Activated CD4-positive, alpha-beta T cell treated with anti-CD3 and anti-CD28 coated beads, Interleukin-2, amount 10 ng/mL, durations not matched to agents 24 days and 14 days (primary cell): ENCODE measurements at regions not wholly inside any gene's neighbourhood (a gene's known extent, or its start where the extent isn't known, plus 50 kb on each side); places are given as distances from the start of the nearest gene placed in this dataset.

Source experiments
- DNase-seq: peaks from one replicate; pipeline ENCODE4 v3.0.0; 2022
- H3K27ac Mint-ChIP-seq: one replicate; pipeline ENCODE4 v1.8.0; 2022; ENCODE audit warnings: mild to moderate bottlenecking, mixed read lengths
- H3K27me3 Mint-ChIP-seq: one replicate; pipeline ENCODE4 v1.8.0; 2022; ENCODE audit warnings: mixed read lengths
- H3K36me3 Mint-ChIP-seq: one replicate; pipeline ENCODE4 v1.8.0; 2022; ENCODE audit warnings: low read depth, mild to moderate bottlenecking, mixed read lengths
- H3K4me1 Mint-ChIP-seq: one replicate; pipeline ENCODE4 v1.8.0; 2021; ENCODE audit warnings: mixed read lengths
- H3K4me3 Mint-ChIP-seq: one replicate; pipeline ENCODE4 v1.8.0; 2022; ENCODE audit warnings: mild to moderate bottlenecking, moderate library complexity, mixed read lengths
- H3K9me3 Mint-ChIP-seq: one replicate; pipeline ENCODE4 v1.8.0; 2021; ENCODE audit warnings: mixed read lengths
- intact Hi-C: fragments of 100-400 bp; cut with micrococcal nuclease; formaldehyde crosslinking; loops from one replicate; pipeline ENCODE4 v1.15.1; 2023

DNA sequence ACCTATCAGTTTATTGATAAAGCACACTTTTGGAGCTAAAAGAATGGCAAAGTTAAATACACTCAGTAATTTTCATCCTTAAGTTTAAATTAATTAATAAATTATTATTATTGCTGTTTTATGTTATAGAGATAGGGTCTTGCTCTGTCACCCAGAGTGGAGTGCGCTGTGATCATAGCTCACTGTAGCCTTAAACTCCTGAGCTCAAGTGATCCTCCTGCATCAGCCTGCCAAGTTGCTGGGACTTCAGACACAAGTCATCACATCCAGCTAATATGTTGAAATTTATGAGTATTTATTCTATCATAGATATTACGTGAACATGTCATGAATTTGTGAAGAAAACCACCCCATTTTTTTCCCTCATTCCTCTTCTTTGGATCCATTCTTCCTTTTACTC lies 64.2 kb downstream of the GJA1 start:
- DNase-seq, result no peak
- H3K4me3 Mint-ChIP-seq, result no peak overlapping the region
- no peak overlapping the region for H3K27ac Mint-ChIP-seq
- peaks cover 3% of the 10 kb centered on the region for H3K4me1 Mint-ChIP-seq
- H3K36me3 Mint-ChIP-seq, result no peaks in the 10 kb centered on the region
- intact Hi-C loops, result no loop called here
- H3K9me3 Mint-ChIP-seq, result no peaks in the 10 kb centered on the region
- H3K27me3 Mint-ChIP-seq, result no peaks in the 10 kb centered on the region

DNA sequence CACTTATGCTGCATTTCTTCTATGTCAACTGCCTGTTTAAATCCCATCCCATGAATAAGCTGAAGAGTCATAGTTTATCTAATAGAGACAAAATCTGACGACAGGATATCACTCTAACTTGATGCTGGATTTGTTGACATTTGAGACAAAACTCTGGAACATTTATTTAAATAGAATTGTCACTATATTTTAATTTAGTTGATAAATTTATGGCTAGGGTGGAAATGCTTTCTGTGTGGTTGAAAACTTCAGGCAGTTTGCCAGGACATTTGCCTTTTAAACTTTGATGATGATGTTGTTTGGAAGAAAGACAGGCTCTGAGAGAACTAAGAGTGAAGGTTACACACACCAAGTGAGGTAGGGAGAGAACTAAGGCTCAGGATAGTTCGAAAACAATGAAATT lies 68.1 kb downstream of the GJA1 start:
- H3K27ac Mint-ChIP-seq, result no peak overlapping the region
- no peaks in the 10 kb centered on the region for H3K27me3 Mint-ChIP-seq
- intact Hi-C loops, result no loop called here
- no peak overlapping the region for H3K4me3 Mint-ChIP-seq
- H3K36me3 Mint-ChIP-seq, result no peaks in the 10 kb centered on the region
- DNase-seq, result no peak
- peaks cover 3% of the 10 kb centered on the region for H3K4me1 Mint-ChIP-seq
- no peaks in the 10 kb centered on the region for H3K9me3 Mint-ChIP-seq

DNA sequence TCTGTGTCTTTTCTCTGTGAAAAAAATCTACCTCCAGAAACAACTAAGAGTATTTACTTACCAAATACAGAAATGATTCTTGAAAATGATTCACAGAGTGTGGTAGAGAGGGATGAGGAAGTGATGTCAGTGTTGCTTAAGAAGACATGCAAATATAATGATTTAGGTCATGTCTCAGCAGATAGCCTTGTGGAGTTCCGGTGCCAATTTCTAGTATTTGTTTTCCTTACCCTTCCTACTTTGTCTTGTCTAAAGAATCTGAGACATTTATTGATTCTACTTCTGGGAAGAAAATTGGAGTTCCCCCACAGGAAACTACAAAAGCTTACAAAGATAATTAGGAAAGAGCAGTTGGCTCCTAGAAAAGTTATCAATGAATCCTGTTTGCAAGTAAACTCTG lies 68.8 kb downstream of the GJA1 start:
- intact Hi-C loops, result no loop called here
- Mint-ChIP-seq H3K27ac (no peak overlapping the region), H3K4me1 (peaks cover 3% of the 10 kb centered on the region), H3K4me3 (no peak overlapping the region), H3K36me3 (no peaks in the 10 kb centered on the region), H3K9me3 (no peaks in the 10 kb centered on the region), H3K27me3 (no peaks in the 10 kb centered on the region)
- DNase-seq, result no peak

DNA sequence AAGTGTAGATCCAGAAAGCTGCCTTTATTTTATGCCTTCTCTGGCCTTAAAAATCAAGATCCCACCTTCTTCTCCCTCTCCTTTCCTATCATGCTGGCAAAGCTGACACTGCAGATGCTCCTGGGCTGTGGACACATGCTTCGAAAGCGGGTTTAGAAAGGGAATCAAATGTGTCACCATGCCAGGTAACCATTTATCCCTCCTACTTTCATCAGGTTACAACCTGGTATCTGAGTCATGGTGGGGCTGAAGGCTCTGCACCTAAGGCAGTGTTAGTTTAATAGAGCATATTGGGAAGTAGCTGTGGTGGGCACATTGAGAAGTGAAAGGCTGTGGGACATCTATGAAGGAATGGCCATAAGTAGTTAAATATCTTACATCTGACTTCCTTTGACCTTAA lies 69.8 kb downstream of the GJA1 start:
- H3K4me3 Mint-ChIP-seq, result no peak overlapping the region
- no peak for DNase-seq
- no peak overlapping the region for H3K27ac Mint-ChIP-seq
- H3K36me3 Mint-ChIP-seq, result no peaks in the 10 kb centered on the region
- no peaks in the 10 kb centered on the region for H3K9me3 Mint-ChIP-seq
- intact Hi-C loops, result no loop called here
- H3K4me1 Mint-ChIP-seq, result peaks cover 3% of the 10 kb centered on the region
- no peaks in the 10 kb centered on the region for H3K27me3 Mint-ChIP-seq

DNA sequence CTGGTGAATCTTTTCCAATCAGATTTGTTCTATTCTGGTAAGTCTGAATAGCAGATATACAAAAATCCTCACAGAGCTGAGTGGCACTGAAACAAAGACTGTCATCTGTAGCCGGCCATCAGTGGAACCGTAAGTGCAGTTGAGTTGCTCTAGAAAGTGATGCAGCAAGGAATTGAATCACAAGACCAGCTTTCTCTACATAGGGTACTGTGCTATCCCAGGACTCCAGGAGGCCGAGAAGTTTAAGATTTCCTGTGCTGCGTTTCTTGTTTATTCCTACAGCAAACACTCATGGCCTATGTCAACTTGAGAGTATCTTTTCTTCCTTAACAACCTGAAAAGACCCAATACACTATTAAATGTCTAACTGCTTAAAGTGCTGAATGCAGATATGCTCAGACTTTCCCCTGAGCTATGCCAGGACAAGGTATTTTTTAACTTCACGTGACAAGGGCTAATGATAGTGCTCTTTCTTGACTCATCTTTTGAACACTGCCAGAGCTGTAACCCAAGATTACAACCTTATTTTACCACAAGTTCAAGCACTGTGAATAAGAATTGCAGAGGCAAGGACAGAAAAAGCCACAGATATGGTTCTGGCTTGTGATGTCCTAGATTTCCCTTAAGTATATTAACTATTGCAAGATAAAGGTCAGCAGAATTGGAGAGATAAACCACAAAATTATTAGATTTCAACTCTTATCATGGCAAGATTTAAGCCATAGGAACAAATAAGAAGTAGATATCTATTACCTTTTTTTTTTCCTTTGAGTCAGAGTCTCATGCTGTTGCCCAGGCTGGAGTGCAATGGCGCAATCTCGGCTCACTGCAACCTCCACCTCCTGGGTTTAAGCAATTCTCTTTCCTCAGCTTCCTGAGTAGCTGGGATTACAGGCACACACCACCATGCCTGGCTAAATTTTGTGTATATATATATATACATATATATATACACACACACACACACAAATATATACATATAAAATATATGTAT lies 71.6 kb downstream of the GJA1 start:
- Mint-ChIP-seq H3K4me1 (peaks cover 3% of the 10 kb centered on the region), H3K36me3 (no peaks in the 10 kb centered on the region), H3K27ac (no peak overlapping the region), H3K4me3 (no peak overlapping the region), H3K9me3 (no peaks in the 10 kb centered on the region), H3K27me3 (no peaks in the 10 kb centered on the region)
- no peak for DNase-seq
- intact Hi-C loops, result no loop called here

DNA sequence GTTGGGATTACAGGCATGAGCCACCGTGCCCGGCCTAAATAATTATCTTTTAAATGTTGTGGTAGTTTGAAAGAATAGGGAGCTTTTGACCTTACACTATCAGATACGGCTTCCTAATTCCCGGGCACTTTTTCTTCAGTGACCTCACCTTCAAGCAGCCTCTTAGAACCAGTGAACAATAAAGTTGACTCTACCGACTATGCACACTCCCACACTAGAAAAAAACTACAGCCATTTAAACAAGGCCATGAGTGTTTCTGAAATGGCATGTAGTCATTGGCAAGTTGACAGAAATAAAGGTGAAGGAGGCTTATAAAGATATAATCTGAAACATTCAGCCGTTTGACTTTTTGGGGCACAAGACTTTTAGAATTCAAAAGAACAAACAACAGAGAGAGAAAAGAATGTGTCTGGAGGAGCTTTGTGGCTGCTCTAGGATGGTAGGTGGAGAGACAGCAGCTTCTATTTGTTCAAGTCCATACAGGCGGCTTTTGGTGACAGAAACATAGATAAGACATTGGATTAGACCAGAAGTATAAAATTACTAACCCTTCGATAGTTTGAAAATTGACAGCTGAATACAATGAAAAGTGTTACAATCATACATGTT lies 75.2 kb downstream of the GJA1 start:
- H3K27ac Mint-ChIP-seq, result no peak overlapping the region
- intact Hi-C loops, result no loop called here
- H3K4me3 Mint-ChIP-seq, result no peak overlapping the region
- no peaks in the 10 kb centered on the region for H3K9me3 Mint-ChIP-seq
- H3K36me3 Mint-ChIP-seq, result no peaks in the 10 kb centered on the region
- H3K4me1 Mint-ChIP-seq, result no peaks in the 10 kb centered on the region
- H3K27me3 Mint-ChIP-seq, result no peaks in the 10 kb centered on the region
- DNase-seq, result no peak

DNA sequence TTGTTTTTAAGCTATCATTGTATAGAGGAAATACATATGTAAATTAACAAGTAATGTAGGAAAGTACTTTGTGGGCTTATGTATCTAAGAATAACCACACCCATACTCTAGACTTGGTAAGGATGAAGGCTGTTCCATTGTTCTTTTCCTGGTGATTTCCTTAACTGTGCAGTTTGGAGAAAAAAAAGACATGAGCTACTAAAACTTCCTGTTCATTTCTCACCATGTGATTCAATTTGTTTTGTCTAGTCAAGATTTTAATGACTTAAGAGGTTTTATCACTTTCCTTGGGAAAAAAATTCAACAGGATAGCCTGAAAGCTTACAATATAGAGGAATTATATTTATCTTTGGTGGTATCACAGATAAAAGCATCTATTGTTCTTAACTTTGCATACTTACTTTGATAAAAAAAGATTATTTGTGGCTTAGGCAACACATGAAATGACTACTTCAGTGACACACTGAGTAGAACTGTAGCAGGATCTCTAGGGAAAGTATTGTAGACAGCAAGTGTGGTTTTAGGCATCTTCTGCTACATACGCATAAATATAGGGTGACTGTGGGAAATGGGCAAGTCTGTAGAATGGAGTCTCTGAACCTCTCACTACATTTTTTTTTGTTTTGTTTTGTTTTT lies 80.3 kb downstream of the GJA1 start:
- Mint-ChIP-seq H3K4me1 (no peaks in the 10 kb centered on the region), H3K27ac (no peak overlapping the region), H3K9me3 (no peaks in the 10 kb centered on the region), H3K4me3 (no peak overlapping the region), H3K36me3 (no peaks in the 10 kb centered on the region), H3K27me3 (no peaks in the 10 kb centered on the region)
- intact Hi-C loops, result no loop called here
- DNase-seq, result no peak

DNA sequence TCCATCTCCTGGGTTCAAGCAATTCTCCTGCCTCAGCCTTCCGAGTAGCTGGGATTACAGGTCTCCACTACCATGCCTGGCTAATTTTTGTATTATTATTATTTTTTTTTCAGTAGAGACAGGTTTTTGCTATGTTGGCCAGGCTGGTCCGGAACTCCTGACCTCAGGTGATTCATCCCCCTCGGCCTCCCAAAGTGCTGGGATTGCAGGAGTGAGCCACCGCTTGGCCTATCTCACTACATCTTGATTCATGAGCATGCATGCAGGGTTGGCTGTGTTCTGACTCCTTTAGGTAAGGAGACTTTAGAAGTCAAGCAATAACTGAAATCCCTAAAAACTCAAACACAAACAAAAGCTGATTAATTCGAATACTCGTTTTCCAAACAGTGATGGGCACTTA lies 80.9 kb downstream of the GJA1 start:
- H3K4me1 Mint-ChIP-seq, result no peaks in the 10 kb centered on the region
- H3K4me3 Mint-ChIP-seq, result no peak overlapping the region
- no peaks in the 10 kb centered on the region for H3K36me3 Mint-ChIP-seq
- no peaks in the 10 kb centered on the region for H3K9me3 Mint-ChIP-seq
- H3K27me3 Mint-ChIP-seq, result no peaks in the 10 kb centered on the region
- no peak overlapping the region for H3K27ac Mint-ChIP-seq
- DNase-seq, result no peak
- intact Hi-C loops, result no loop called here

DNA sequence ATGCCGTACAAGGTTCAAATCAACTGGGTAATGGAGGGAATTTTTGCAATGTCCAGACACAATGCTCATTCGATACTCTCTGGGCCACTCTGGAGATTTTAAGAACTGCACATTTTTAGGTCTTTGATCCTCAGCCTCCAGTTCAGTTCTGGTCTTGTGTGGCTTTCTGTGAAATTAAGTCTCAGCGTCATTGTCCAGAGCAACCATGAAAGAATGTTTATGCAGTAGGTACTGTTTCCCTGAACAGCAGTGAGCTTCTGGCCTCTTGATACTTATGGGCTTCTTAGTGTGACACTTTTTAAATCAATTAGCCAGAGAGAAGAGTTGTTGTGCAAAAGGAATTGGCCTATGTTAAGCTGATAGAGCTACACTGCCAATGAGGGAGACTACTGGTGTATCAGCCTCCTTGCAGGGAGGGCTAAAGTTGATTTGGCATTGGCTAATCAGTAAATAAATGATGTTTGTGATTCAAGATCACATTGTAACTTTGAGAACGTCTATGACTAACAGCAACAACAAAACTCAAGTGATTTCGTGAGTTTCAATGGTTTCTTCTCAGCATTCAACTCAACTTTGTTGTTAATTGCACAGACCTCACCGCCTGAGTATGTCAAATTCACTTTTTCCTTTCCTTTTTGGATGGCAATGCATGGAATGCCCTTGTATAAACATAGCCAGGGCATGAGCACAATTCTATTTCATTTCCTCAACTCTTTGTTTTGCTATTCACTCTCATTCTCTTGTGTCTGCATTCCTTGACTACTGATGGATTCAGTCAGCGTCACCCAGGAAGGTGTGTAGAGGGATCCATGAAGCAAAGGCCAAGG lies 85.1 kb downstream of the GJA1 start:
- intact Hi-C loops, result no loop called here
- Mint-ChIP-seq H3K27ac (no peak overlapping the region), H3K36me3 (no peaks in the 10 kb centered on the region), H3K4me1 (no peaks in the 10 kb centered on the region), H3K4me3 (no peak overlapping the region), H3K9me3 (no peaks in the 10 kb centered on the region), H3K27me3 (no peaks in the 10 kb centered on the region)
- DNase-seq, result no peak

DNA sequence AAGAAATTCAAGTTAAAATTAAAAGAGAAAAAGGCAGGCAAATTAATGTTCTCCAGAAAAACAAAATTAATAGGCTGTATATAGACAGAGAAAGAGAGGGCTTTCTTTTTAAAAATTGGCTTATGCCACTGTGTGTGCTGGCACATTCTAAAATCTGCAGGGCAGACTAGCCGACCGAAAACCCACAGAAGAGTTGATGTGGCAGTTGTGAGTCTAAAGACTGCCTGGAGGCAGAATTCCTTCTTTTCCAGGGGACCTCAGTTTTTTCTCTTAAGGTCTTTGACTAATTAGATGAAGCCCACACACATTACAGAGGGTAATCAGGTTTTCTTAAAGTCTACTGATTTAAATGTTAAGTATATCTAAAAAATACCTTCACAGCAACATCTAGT lies 85.7 kb downstream of the GJA1 start:
- Mint-ChIP-seq H3K27me3 (no peaks in the 10 kb centered on the region), H3K27ac (no peak overlapping the region), H3K36me3 (no peaks in the 10 kb centered on the region), H3K4me3 (no peak overlapping the region), H3K4me1 (no peaks in the 10 kb centered on the region), H3K9me3 (no peaks in the 10 kb centered on the region)
- intact Hi-C loops, result no loop called here
- no peak for DNase-seq

DNA sequence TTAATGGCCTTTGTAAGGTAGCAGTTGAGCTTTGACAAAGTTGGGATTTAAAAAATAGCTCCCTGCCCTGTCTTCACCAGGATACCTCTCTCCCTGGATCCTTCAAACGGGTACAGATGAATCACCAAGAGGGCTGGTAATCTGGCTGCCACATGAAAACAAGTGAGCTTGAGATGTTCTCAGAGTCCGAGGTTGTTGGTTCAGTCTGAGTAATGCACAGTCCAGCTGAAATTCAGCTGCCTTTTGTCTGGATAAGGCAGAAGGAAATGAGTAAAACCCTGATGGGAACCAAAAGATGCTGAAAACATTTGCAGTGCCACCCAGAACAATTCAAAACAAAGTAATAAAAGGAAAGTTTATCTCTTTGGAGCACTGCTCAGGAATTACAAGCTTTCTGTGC lies 86.8 kb downstream of the GJA1 start:
- H3K4me1 Mint-ChIP-seq, result no peaks in the 10 kb centered on the region
- H3K9me3 Mint-ChIP-seq, result no peaks in the 10 kb centered on the region
- no peak for DNase-seq
- no peaks in the 10 kb centered on the region for H3K36me3 Mint-ChIP-seq
- intact Hi-C loops, result no loop called here
- H3K27me3 Mint-ChIP-seq, result no peaks in the 10 kb centered on the region
- H3K27ac Mint-ChIP-seq, result no peak overlapping the region
- no peak overlapping the region for H3K4me3 Mint-ChIP-seq

DNA sequence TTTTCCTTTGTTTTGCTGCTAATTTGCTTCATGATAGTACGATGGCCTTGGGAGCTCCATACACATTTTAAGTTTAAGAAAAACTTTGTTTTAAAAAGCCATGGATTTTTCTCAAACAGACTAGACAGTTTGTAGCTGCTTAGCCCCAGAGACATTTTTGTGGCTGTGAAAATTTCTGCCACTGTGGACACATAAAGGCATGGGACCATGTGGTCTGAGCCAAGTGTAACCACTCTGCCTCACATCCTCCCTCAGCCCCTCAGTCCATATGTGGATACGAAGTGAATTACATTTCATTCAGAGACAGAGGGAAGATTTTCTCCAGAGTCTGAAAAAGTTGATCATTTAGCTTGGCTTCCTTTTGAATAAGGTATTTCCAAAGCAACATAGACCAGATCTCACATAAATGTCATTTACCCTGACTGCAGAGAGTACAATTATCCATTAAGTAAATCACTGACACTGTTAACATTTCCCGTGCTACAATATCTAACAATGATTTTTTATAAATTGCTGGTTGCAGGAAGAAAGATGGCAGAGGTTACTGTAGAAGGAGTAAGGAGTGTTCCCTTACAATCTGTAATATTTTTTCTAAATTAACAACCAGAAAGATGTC lies 87.4 kb downstream of the GJA1 start:
- no peaks in the 10 kb centered on the region for H3K36me3 Mint-ChIP-seq
- DNase-seq, result no peak

DNA sequence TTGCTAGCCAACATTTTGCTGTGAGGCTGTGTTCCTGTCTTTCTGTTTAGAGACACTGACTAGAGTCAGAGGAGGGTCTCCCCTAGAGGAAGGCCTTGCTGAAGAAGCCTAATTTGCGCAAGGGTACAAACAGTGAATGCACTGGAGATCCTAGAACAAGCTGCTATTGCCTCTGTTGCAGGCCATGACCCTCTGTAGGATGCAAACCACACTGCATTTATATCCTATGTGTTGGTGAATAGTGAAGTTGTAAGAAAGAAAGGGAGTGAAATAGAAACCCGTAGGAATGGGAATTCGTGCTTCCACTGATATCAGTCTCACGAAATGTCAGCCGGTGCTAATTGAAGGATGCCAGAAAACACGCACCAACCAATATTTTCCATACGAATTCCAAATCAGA lies 88.2 kb downstream of the GJA1 start:
- Mint-ChIP-seq H3K36me3 (no peaks in the 10 kb centered on the region), H3K4me1 (no peaks in the 10 kb centered on the region), H3K27ac (no peak overlapping the region), H3K4me3 (no peak overlapping the region), H3K27me3 (no peaks in the 10 kb centered on the region), H3K9me3 (no peaks in the 10 kb centered on the region)
- intact Hi-C loops, result no loop called here
- DNase-seq, result no peak

More for the DNA sequence above, 87.4 kb downstream of the GJA1 start:
- no peak overlapping the region for H3K27ac Mint-ChIP-seq
- H3K27me3 Mint-ChIP-seq, result no peaks in the 10 kb centered on the region
- H3K9me3 Mint-ChIP-seq, result no peaks in the 10 kb centered on the region
- no peaks in the 10 kb centered on the region for H3K4me1 Mint-ChIP-seq
- intact Hi-C loops, result no loop called here
- no peak overlapping the region for H3K4me3 Mint-ChIP-seq
